Mucosa of rectum (tissue), 2 donors: ENCODE measurements at regions not wholly inside any gene's neighbourhood (a gene's known extent, or its start where the extent isn't known, plus 50 kb on each side); places are given as distances from the start of the nearest gene placed in this dataset.
"Not testable (repeated sequence)": the region's sequence is repeated elsewhere in the genome, so short reads cannot be mapped to it uniquely, and the experiment has no call there.

Experiments
- H3K27ac ChIP-seq, 2 donors: one replicate each; pipeline ENCODE4 v1.7.0; 2013; ENCODE audit warnings: inconsistent platforms in 2 of 2, low read depth in 2 of 2, low read length in 2 of 2
- H3K27me3 ChIP-seq, 2 donors: one replicate each; pipeline ENCODE4 v1.7.0; 2013; ENCODE audit warnings: low read length in 2 of 2; ENCODE audit not compliant: control insufficient read depth in 2 of 2, insufficient read depth in 2 of 2
- H3K36me3 ChIP-seq, 2 donors: one replicate each; pipeline ENCODE4 v1.7.0; 2013; ENCODE audit warnings: low read length in 2 of 2; ENCODE audit not compliant: control insufficient read depth in 2 of 2, insufficient read depth in 2 of 2
- H3K4me1 ChIP-seq, 2 donors: one replicate each; pipeline ENCODE4 v1.7.0; 2013; ENCODE audit warnings: low read length in 2 of 2, mild to moderate bottlenecking in 1 of 2; ENCODE audit not compliant: control insufficient read depth in 2 of 2, insufficient read depth in 2 of 2
- H3K4me3 ChIP-seq, 2 donors: one replicate each; pipeline ENCODE4 v1.7.0; 2013; ENCODE audit warnings: low read length in 2 of 2
- H3K9ac ChIP-seq, 2 donors: one replicate each; pipeline ENCODE4 v1.7.0; 2013; ENCODE audit warnings: low read length in 2 of 2, low read depth in 1 of 2, mild to moderate bottlenecking in 1 of 2
- H3K9me3 ChIP-seq, 2 donors: one replicate each; pipeline ENCODE4 v1.7.0; 2013; ENCODE audit warnings: low read length in 2 of 2; ENCODE audit not compliant: control insufficient read depth in 2 of 2
- donor health status: healthy.
- donor health status: Normal muscosa, but diverticular disease.

DNA sequence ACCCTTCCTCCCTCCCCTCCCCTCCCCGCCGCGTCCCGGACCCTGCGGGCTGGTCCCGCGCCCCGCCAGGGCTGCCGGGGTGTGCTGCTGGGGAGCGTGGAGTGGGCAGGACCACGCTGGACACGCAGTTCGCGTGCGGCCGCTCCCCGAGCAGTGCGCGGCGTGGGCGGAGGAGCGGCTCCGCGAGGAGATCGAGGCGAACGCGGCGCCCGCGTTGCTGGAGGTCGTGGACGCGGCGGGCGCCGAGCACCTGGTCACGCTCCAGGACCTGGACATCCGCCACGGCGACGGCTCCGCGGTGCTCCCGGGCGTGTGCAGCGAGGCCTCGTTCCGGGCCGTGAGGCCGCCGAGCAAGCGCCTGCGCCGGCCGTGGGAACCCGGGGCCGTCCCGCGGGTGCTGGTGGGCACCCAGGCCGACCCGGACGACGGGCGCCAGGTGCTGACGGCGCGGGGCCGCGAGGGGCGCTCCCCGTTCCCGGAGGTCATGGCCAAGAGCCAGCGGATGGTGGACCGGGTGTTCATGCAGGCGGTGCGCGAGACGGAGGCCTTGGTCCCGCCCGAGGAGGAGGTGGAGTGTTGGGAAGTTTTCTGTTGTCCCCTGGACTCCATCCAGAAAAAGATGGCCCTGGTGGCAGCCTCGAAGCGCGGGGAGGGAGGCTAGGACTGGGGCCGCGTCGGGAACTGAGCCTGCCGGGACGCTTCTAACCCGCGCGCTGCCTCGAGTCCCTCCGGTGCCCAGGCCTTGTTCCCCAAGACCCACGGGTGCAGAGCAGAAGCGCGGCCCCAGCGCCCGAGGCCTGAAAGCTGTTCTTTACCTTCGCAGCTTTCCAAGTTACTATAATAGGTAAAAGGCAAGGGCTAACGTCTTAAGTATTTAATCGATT, 54.7 kb upstream of the EIF5 start:
- H3K4me3 ChIP-seq, result peak overlapping the region; percentile 16 to 20
- H3K27ac ChIP-seq, result no peak overlapping the region
- no peak overlapping the region for H3K9ac ChIP-seq
- H3K4me1 ChIP-seq, result peaks cover 0 to 2% of the 10 kb centered on the region in 2 donors
- no peaks in the 10 kb centered on the region for H3K36me3 ChIP-seq
- no peaks in the 10 kb centered on the region for H3K9me3 ChIP-seq
- peaks cover 12 to 16% of the 10 kb centered on the region in 2 donors for H3K27me3 ChIP-seq

DNA sequence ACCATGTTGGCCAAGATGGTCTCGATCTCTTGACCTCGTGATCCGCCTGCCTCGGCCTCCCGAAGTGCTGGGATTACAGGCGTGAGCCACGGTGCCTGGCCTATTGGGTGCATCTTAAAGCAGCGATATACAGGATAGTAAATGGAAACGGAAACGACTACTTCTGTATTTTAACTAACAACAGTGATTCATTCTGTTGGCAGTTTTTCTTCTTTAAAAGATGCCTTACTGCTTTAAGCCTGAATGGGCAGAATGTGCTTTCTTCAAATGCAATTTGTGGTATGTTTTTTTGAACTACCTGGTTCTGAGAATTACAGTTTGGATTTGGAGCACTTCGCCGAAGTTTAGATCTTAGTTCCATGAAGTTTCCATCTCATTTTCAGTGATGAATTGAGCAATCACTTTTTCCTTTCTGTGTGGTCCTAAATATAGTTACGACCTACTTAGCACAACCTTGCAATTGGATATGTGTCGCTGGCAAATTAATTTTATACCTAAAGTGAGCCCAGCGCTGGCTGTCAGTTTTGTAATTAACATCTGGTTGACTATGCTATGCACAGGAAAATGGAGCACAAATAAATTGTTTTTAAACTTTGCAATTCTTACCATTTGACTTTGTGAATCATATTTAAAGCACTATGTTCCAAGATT, 53.6 kb upstream of the EIF5 start:
- peaks cover 10 to 12% of the 10 kb centered on the region in 2 donors for H3K27me3 ChIP-seq
- peaks cover 0 to 2% of the 10 kb centered on the region in 2 donors for H3K4me1 ChIP-seq
- H3K27ac ChIP-seq, result no peak overlapping the region
- H3K36me3 ChIP-seq, result no peaks in the 10 kb centered on the region
- no peak overlapping the region for H3K4me3 ChIP-seq
- no peak overlapping the region for H3K9ac ChIP-seq
- H3K9me3 ChIP-seq, result no peaks in the 10 kb centered on the region

DNA sequence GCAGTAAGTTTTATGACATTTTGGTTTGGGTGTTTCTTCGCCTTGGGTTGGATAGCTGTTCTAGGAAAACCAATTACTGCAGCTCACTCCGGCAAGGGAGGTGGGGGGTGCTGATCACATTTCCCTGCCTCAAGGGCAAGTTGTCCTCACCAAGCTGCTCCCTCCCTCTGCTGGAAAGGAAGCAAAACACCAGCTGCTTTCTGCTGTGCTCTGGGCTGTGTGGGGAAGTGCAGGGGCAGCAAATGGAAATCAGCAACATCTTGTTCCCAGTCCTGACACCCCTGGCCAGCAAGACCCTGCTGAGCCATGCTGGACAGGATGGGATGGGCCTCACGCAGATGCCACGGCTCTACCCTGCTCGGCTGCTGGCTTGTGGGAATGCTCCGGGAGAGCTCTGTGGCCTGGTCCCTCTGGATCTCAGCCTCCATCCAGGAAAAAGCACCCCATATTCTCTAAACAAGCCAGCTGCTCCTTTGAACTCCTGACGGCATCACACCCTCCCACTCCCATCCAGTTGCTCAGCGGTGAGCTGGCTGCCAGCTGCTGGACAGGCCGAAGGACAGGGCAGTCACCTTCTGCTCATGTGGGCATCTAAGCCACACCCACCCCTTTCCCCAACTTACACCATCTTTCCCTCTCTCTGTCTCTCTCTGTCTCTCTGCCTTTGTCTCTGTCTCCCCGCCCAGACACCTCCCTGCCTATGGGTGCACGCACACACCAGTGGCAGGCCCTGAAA, 52.4 kb upstream of the EIF5 start:
- H3K9ac ChIP-seq, result no peak overlapping the region
- no peaks in the 10 kb centered on the region for H3K36me3 ChIP-seq
- H3K4me3 ChIP-seq, result no peak overlapping the region
- peaks cover 0 to 2% of the 10 kb centered on the region in 2 donors for H3K4me1 ChIP-seq
- no peak overlapping the region for H3K27ac ChIP-seq
- peaks cover 10 to 12% of the 10 kb centered on the region in 2 donors for H3K27me3 ChIP-seq
- H3K9me3 ChIP-seq, result no peaks in the 10 kb centered on the region

DNA sequence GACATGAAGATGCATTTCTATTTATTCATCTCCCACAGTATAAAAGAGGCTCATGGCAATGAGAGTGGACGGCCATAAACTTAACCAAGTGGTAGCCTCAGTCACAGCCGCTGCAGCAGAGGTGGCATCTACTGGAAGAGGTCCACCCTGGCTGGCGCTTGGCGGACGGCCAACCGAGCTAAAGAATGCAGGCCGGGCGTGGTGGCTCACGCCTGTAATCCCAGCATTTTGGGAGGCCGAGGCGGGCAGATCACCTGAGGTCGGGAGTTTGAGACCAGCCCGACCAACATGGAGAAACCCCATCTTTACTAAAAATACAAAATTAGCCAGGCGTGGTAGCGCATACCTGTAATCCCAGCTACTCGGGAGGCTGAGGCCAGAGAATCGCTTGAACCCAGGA, 51.7 kb upstream of the EIF5 start:
- not testable (repeated sequence) for H3K4me3 ChIP-seq, H3K4me1 ChIP-seq, H3K9ac ChIP-seq, H3K9me3 ChIP-seq, H3K27ac ChIP-seq, H3K36me3 ChIP-seq
- H3K27me3 ChIP-seq, result peaks cover 10 to 13% of the 10 kb centered on the region in 2 donors

DNA sequence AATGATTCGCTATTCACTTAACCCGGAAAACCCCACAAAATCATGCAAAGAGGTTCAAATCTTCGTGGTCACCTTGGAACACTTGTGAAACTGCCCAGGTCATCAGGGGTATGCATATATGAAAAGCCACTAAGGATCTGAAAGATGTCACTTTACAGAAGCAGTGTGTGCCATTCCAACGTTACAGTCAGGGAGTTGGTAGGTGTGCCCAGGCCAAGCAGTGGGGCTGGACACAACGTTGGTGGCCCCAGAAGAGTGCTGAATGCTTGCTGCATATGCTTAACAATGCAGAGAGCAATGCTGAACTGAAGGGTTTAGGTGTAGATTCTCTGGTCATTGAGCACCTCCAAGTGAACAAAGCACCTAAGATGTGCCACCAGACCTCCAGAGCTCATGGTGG, 51.1 kb upstream of the EIF5 start:
- H3K4me1 ChIP-seq, result peaks cover 0 to 2% of the 10 kb centered on the region in 2 donors
- no peak overlapping the region for H3K27ac ChIP-seq
- no peaks in the 10 kb centered on the region for H3K36me3 ChIP-seq
- no peak overlapping the region for H3K9ac ChIP-seq
- H3K27me3 ChIP-seq, result peaks cover 6 to 7% of the 10 kb centered on the region in 2 donors
- no peaks in the 10 kb centered on the region for H3K9me3 ChIP-seq
- no peak overlapping the region for H3K4me3 ChIP-seq

DNA sequence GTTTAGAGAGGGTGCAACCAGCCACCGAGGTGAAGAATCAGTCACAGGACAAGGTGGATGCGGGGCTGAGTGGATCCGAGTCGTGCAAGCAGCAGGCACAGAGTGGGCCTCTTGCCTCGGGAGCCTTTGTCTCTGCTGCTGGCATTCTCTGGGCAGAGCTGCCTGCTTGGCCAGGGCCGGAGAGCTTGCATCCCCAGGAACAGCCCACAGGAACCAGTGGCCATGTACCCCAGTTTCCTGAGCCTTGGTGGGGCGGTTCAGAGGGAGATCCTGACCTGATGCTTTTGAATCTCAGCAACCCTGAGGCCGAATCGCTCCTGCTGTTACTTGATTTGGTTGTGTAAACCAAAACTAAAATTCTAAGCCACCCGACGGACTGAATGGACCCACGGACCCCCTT, 50.1 kb upstream of the EIF5 start:
- no peaks in the 10 kb centered on the region for H3K36me3 ChIP-seq
- H3K4me3 ChIP-seq, result no peak overlapping the region
- no peaks in the 10 kb centered on the region for H3K9me3 ChIP-seq
- H3K9ac ChIP-seq, result no peak overlapping the region
- H3K4me1 ChIP-seq, result peaks cover 0 to 2% of the 10 kb centered on the region in 2 donors
- H3K27ac ChIP-seq, result no peak overlapping the region
- H3K27me3 ChIP-seq, result peaks cover 3 to 5% of the 10 kb centered on the region in 2 donors
